ENCODE measurements at regions not wholly inside any gene's neighbourhood (a gene's known extent, or its start where the extent isn't known, plus 50 kb on each side); places are given as distances from the start of the nearest gene placed in this dataset.

DNA sequence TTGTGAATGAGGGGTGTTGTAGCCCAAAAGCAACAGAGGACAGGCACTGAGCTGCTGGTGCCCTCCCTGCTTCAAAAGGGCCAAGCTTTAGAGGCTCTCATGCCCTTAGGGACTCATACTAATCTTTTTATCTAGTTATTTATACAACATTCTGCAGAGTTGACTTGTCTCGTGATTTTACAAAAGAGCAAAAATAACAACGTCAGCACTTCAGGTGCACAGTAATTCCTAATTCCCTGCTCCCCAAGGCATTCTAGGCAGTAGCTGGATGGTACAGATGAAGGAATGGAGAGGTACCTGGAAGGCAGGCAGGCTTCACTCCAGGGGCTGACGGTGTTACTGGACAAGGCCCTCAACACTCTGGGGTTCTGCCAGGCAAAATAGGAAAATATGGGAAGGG lies 406.7 kb upstream of the CCL2 start:
- TF ChIP-seq, protein P1, sequence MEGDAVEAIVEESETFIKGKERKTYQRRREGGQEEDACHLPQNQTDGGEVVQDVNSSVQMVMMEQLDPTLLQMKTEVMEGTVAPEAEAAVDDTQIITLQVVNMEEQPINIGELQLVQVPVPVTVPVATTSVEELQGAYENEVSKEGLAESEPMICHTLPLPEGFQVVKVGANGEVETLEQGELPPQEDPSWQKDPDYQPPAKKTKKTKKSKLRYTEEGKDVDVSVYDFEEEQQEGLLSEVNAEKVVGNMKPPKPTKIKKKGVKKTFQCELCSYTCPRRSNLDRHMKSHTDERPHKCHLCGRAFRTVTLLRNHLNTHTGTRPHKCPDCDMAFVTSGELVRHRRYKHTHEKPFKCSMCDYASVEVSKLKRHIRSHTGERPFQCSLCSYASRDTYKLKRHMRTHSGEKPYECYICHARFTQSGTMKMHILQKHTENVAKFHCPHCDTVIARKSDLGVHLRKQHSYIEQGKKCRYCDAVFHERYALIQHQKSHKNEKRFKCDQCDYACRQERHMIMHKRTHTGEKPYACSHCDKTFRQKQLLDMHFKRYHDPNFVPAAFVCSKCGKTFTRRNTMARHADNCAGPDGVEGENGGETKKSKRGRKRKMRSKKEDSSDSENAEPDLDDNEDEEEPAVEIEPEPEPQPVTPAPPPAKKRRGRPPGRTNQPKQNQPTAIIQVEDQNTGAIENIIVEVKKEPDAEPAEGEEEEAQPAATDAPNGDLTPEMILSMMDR (IDR thresholded peaks at IDR 0.05; ENCODE audit: control insufficient read depth, insufficient read depth, low read depth, low read length, missing control alignments), result no peak
- no peak overlapping the region for H3K4me3 ChIP-seq (ENCODE audit: control insufficient read depth, low read depth, low read length)
- DNase-seq (ENCODE audit: low read depth), result no peak

DNA sequence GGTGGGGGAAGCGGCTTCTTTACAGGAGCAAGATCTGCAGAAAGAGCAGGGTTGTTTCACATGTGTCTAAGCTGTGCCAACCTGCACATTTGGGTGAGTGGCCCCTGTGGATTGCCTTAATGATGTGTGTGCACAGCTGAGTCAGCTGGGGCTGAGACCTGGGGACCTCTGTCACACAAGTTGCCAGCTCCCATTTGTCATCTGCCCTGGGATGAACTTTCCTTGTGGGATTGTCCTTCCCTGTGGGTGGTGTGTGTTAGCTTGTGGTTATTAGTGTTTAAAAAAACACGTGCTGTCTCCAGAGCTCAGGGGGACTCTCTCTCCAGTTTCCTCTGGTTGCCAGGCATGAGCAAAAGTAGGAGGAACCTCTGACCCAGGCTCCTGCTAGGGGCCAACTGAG lies 400.5 kb upstream of the CCL2 start:
- TF ChIP-seq, protein P1 (IDR thresholded peaks at IDR 0.05; ENCODE audit: control insufficient read depth, insufficient read depth, low read depth, low read length, missing control alignments), result no peak
- H3K4me3 ChIP-seq (ENCODE audit: control insufficient read depth, low read depth, low read length), result no peak overlapping the region
- DNase-seq (ENCODE audit: low read depth), result no peak

DNA sequence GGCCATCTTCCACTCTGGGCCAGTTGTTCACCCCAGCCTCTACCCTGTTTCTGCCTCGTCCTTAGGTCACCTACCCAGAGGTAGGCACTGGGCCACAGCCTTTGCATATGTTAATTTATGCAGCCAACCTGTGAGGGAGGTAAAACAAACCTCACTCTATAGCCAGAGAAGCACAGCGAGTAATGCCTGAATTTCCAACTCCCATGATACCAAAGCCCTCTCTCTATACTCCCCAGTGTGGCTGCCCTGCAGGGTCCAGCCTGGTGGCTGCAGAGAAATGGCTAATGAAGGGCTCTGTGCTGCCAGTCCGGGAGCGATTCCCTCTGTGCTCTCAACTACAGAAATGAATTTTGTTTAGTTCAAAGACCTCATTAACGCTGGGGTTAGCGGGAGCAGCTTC lies 397.0 kb upstream of the CCL2 start:
- DNase-seq (ENCODE audit: low read depth), result no peak
- H3K4me3 ChIP-seq (ENCODE audit: control insufficient read depth, low read depth, low read length), result no peak overlapping the region
- TF ChIP-seq, protein P1 (IDR thresholded peaks at IDR 0.05; ENCODE audit: control insufficient read depth, insufficient read depth, low read depth, low read length, missing control alignments), result no peak

DNA sequence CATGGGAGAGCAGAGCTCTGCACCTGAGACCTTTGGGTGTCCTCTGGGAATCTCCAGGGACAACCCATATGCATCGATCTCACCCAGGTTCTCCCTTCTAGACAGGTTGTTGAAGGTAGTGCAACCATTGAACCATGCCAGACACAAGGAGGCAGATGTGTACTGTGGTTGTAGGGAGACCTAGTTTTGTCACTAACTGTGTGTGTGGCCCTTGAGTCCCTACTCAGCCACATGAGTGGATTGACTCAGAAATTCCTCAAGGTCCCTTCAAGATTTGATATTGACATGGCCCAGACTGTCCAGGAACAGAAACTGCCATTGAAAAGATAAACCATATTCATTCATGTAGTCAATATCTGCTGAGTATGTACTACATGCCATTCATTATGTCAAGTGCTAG lies 396.4 kb upstream of the CCL2 start:
- TF ChIP-seq, protein P1 (IDR thresholded peaks at IDR 0.05; ENCODE audit: control insufficient read depth, insufficient read depth, low read depth, low read length, missing control alignments), result no peak
- no peak for DNase-seq (ENCODE audit: low read depth)
- H3K4me3 ChIP-seq (ENCODE audit: control insufficient read depth, low read depth, low read length), result no peak overlapping the region

DNA sequence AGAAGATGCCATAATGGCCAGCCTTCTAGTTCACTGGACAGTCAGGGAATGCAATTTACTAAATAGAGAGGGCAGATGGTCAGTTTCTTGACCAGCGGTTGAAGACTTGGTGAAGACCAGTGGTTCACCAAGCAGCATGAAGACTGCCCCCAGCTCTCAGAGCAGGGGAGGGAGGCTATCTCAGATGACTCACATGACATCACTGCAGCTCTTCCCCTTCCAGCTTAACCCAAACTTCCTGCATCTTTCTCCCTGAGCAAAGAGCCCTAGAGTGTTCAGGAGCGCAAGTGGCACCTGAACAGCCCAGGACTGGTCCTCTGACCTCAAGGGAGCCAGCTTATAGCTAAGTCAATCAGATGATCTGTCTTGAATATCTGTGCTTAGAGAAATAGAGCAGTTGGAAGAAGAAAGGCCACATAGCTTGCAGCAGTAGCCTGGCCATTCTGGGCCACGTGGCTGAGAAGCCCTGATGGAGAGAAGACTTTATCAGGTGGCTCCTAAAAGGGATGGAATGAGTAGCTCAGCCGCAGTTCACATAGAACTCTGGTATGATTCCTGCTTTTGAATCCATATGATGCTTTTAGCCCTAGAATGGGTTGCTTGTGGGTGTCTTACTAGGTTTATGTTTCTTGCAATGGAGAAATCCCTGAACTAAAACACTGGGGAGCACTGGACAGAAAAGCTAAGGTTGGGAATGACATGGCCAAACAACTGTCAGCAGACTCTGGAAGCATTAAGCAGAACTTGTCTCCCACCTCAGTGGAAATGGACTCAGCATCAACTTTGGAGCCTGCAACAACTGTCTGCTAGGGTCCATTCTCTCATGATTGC lies 392.1 kb upstream of the CCL2 start:
- H3K4me3 ChIP-seq (ENCODE audit: control insufficient read depth, low read depth, low read length), result no peak overlapping the region
- TF ChIP-seq, protein P1 (IDR thresholded peaks at IDR 0.05; ENCODE audit: control insufficient read depth, insufficient read depth, low read depth, low read length, missing control alignments), result no peak
- DNase-seq (ENCODE audit: low read depth), result no peak

DNA sequence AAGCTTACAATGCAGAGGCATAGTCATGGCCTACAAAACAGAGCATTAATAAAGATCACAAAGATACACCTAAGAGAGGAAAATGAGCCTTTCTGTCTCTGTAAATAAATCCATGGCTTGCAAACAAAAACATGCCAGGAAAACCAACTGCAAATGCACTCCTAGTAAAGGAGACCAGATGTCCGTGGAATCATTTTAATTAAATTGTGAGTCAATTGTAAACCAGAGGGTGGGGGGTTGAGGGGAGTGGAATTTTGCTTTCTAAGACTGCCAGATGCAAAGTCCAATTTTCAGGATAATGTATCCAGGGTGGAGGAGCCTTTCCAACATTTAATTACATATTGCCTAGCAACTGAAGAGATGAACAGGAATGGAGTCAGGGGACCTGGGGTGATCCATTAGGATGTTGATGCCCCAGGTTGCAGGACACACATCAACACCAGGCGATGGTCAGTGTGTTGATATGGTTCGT lies 390.3 kb upstream of the CCL2 start:
- no peak overlapping the region for H3K4me3 ChIP-seq (ENCODE audit: control insufficient read depth, low read depth, low read length)
- DNase-seq (ENCODE audit: low read depth), result no peak
- TF ChIP-seq, protein P1 (IDR thresholded peaks at IDR 0.05; ENCODE audit: control insufficient read depth, insufficient read depth, low read depth, low read length, missing control alignments), result no peak

Data from AG09309 (cell line).